Stimulated activated CD8-positive, alpha-beta memory T cell treated with anti-CD3 and anti-CD28 coated beads, Interleukin-7, amount 100 ng/mL, for 1 hour (primary cell): ENCODE measurements at regions not wholly inside any gene's neighbourhood (a gene's known extent, or its start where the extent isn't known, plus 50 kb on each side); places are given as distances from the start of the nearest gene placed in this dataset.

Experiments used
- DNase-seq, 2 donors: peaks; one replicate each; pipeline ENCODE4 v3.0.0-alpha.2; 2020; ENCODE audit warnings: low read depth in 2 of 2

DNA sequence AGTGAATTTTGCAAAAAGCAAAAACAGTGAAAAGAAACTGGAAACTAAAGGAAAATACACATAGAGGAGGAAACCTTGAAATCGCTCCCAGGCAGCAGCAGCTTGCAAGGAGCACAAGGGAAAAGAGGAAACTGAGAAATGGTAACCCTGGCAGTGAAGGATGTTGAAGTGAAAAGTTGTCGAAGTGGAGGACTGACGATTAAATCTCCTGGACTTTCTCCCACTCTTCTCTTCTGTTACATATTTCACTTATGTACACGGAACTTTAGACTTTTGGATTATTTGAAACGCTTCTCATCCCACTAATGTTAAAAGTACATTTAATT lies 388.8 kb upstream of the USP15 start:
- DNase-seq, result no peak

DNA sequence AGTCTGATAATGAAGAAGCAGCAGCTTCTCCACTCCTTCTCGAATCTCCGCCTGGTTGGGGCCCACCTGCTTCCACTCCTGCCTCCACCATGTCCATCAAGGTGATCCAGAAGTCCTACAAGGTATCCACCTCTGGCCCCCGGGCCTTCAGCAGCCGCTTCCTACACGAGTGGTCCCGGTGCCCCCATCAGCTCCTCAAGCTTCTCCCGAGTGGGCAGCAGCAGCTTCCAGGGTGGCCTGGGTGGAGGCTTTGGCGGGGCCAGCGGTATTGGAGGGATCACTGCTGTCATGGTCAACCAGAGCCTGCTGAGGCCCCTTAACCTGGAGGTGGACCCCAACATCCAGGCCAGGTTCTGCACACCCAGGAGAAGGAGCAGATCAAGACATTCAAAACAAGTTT lies 381.0 kb upstream of the USP15 start:
- no peak for DNase-seq

DNA sequence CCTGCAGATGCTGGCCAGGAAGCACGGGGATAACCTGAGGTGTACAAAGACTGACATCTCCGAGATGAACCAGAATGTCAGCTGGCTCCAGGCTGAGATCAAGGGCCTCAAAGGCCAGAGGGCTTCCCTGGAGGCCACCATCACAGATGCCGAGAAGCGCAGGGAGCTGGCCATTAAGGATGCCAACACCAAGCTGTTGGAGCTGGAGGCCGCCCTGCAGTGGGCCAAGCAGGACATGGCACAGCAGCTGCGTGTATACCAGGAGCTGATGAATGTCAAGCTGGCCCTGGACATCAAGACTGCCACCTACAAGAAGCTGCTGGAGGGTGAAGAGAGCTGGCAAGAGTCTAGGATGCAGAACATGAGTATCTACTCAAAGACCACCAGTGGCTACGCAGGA lies 380.0 kb upstream of the USP15 start:
- DNase-seq, result no peak

DNA sequence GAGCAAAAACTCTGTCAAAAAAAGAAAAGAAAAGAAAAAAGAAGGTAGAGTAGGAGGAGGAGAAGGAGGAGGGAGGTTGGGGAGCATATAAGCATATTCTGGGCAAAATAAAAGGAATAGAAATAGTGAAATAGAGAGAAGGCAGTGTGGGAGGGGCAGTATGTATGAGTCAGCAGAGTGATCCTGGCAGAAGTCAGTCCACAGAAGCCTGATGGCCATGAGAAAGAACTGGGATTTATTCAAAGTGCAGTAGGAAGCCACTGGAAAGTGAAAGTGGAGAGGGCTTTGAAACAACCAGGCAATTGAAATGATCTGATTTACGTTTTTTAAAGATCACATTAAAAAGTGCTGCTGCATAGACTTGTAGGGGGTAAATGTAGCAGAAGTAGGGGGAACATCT lies 368.6 kb upstream of the USP15 start:
- no peak for DNase-seq

DNA sequence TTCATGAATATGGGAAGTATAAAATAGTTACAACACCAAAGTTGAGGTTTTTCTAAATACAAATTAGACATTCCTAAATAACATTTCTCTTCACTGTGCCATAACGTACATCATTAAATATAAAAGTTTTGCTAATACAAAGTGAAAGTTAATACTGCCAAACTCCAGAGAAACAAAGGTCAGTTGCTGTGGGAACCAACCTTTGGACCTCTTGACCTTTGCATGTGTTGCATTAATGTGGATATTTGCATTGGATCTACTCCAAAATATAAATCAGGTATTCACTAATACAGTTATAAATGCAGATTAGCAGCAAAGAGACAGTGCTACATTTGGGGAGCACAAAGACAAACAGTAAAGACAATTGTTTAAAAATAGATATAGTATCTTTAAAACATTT lies 366.0 kb upstream of the USP15 start:
- no peak for DNase-seq

DNA sequence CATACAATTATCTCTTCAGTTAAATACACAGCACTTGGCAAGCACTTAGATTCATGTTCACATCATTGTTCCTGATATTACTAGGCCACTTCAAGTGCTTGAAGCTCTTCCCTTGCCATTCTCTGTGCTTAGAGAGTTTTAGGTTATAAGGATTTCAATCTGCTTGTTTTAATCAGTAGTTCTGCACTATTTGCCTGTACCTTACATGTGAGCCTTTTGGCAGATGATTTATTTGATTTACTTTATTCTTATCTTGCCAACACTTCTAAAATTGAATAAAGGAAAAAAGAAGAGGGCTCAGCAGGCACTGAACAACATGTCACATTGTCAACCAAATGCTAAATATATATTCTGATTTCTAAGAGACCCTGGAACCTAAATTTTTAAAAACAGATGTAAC lies 363.8 kb upstream of the USP15 start:
- DNase-seq, result no peak

DNA sequence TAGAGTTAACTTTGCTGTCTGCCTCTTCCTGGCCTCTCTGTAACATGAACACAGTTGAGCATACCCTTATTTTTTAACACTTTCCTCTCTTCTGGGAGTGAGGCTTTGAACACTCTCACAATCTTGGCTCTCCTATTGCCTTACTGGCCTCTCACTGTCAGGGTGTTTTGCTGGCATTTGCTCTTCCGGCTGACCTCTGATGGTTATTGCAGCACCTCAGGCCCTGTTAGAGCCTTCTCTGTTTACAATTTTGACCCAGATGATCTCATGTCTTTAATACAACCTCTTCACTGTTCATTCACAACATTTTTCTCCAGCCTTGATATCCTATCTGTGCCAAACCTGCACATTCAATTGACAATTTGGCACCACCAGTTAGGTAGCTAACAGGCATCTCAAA lies 357.8 kb upstream of the USP15 start:
- no peak for DNase-seq

DNA sequence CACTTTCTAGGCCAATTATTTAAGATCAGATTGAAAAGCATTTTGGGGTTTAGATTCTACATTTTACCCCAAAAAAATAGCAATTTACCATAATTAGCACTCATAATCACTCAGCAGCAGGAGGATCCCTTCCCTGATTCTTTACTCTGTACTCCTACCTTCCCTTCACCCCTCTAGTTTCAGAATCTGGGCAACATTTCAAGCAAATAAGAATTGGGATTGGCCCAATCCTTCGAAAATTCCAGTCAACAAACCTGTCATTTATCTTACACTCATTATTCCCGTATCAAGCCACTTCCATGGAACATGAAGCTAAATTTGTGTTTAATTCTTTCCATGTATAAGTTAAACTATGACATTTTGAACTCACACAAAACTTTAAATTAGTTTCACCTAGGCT lies 349.1 kb upstream of the USP15 start:
- no peak for DNase-seq

DNA sequence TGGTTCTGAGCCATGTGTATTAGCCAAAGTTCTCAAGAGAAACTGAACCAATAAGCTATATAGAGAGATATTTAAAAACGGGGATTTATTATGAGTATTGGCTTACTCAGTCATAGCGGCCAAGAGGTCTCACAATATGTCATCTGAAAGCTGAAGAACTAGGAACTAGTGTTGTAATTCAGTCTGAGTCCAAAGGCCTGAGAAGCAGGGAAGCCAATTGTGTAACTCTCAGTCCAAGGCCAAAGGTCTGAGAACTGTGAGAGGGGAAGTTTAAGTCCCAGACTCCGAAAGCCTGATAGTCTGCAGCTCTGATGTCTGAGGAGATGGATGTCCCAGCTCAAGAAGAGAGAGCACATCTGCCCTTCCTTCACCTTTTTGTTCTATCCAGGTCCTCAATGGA lies 344.8 kb upstream of the USP15 start:
- DNase-seq, result no peak

DNA sequence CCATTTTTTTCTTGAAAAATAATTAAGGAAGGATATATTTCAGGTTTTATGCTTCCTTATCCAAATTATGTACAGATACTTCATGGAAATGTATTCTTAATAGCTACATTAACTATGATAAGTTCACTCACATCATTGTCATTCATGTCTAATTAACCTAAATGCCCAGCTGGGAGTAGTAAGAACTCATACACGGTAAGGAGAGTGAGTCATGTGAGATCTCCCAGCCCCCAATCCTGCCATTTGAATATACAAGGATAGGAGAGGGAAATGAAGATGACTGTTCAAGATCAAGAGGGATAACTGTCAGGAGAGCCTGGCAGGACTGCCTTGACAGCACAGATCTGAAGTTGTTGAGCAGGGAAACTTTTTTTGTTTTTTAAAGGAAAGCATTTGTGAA lies 343.4 kb upstream of the USP15 start:
- no peak for DNase-seq

DNA sequence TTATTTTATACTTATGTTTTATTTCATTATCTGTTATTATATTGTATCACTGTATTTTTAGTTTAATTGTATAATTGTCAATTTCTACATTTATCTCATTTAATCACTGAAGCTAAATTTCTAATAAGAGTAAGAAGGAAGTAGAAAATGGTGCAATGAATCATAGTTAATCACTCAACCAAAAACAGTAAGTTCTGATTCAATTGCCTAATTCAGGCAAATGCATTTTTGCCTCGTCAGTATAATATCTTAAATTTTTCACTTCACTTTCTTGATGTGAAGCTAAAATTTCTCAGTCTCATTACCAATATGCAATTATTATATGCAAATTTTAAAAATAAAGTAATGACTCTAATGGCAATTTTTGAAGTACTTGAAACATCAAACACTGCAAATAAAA lies 340.5 kb upstream of the USP15 start:
- no peak for DNase-seq

DNA sequence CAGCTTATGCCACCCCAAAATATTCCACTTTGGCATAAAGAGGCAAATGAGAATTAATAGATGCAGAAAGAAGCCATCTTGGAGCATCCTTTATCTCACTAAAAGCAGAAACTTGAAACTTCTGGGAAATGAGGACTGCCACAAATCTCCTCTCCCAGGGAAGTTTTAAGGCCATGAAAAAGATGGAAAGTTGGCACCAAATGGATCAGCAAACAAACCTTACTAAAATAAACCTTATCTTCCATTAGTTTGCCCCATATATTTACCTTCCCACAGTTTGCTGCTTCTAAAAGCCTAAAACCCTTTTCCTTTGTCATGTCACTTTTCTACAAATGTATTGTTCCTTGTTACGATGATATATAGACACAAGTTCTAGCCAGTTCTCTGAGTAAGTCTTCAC lies 340.0 kb upstream of the USP15 start:
- DNase-seq, result no peak

DNA sequence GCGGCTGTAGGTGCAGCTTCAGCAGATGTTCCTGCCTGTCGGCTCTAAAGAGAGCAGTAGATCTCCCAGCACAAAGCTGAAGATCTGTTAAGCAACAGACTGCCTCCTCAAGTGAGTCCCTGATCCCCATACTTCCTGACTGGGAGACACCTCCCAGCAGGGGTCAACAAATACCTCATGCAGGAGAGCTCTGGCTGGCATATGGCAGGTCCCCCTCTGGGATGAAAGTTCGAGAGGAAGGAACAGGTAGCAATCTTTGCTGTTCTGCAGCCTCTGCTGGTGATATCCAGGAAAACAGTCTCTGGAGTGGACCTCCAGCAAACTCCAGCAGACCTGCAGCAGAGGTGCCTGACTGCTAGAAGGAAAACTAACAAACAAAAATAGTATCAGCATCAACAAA lies 337.1 kb upstream of the USP15 start:
- DNase-seq, result no peak

DNA sequence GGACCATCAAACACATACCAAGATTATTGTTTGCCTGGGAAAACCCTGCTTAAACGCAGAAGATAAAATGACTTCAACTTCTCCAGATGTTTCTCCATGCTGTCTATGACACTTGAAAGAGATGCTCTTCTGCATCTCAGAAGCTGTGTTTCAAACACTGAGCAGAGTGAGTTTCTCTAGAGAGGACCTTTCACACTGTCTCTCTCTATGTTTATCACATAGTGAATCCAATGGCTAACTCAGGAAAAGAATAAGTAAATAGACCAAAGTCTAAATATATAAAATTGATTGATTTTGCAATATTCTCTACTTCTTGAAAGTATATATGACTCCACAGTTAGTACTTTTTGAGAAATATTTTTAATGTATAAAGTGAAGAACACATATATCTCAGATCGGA lies 325.6 kb upstream of the USP15 start:
- no peak for DNase-seq

DNA sequence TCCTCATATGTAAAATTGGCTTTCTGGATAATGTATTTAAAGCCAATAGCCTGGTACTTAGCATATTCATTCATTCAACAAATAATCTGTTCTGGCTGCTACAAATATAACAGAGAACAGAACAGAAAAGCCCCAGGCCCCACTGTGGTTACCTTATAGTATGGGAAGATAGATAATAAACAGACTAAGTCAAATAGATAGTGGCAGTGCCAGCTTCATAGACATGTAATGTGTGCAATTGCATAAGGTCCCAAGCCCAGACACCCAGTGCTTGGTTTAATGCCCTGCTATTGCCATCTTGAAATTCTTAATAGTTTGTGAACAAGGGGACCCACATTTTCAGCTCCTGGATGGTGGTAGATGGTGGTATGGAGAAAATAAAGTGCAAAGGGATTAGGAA lies 320.2 kb upstream of the USP15 start:
- no peak for DNase-seq

DNA sequence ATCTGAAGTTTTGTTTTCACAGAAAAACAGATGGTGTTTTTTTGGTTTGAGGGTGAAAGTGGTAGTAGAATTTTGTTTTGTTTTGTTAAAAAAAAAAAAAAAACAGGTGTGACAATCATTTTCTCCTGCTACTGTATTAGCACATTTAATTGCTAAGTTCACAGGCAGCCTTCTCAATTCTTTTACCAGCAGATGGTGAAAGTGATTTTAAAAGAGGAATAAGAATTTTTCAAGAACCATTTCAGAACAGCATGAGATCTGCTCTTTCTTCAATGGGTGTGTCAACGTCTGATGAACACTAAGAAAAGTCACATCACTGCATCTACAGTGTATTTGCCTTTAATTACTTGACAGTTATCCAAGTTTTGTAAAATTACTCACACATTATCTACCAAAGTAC lies 303.7 kb upstream of the USP15 start:
- no peak for DNase-seq

DNA sequence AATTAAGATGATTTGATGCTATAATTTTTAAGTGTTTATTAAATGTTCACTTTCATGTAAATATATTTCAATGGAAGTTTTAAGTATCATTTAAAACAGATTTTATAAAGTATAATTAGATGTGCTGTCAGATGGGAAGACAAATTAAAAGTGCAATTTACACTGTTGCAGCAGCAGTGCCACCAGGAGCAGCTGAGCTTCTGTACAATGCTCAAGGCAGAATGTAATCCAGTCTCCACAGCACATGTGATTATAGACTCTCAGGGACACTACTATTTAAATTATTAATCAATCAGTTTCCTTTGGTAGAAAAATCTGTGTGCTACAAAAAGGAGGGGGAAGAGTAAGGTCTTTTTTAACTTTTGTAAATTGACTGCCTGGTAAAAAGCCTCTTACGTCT lies 285.7 kb upstream of the USP15 start:
- no peak for DNase-seq

DNA sequence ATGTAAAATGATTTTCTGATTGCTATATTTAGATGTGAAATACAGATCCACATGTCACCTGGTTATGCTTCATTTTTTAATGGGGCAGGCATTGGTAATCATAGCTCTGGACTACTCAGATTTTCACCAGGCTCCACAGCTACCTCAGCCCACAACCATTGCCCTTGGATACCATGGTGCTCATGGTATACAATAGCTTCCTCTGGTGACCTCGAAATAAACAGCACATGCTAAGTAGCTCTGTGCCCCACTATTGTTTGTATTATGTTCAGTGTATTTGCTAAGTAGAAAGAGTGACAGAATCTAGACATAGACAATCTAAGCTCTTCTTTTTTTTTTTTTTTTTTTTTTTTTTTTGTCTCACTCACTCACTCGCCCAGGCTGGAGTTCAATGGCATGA lies 274.4 kb upstream of the USP15 start:
- no peak for DNase-seq

DNA sequence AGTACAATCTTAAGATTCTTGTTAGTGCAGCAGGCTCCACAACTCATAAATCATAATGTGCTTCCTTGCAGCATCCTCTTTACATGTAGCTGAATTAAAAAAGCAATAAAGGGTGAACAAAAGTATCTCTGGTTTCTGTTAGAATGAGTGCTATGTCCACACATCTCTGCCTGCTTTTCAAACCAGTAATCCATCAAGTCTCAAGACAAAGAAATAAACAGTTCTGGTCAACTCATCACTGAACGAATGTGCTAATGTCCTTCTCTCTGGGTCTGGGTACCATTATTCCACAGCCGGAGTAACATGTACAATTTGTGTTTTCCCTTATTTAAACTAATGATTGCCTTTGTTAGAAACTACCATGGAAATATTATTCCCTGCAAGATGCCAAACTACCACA lies 273.0 kb upstream of the USP15 start:
- no peak for DNase-seq

DNA sequence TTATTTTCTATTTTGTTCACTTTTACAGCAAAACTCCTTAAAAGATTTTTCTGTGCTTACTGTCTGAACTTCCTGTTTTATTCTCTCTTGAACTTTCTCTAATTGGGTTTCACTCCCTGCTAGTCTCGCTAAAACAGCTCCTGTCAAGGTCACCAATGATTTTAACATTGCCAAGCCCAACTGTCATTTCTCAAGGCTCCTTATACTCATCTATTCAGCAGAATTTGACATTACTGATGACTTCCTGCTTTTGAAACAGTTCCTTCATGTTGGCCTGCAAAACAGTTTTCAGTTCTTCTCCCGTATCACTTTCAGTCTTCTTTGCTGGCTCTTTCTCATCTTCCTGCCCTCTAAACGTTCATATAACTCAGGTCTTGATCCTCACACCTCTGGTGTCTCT lies 268.5 kb upstream of the USP15 start:
- DNase-seq, result no peak

DNA sequence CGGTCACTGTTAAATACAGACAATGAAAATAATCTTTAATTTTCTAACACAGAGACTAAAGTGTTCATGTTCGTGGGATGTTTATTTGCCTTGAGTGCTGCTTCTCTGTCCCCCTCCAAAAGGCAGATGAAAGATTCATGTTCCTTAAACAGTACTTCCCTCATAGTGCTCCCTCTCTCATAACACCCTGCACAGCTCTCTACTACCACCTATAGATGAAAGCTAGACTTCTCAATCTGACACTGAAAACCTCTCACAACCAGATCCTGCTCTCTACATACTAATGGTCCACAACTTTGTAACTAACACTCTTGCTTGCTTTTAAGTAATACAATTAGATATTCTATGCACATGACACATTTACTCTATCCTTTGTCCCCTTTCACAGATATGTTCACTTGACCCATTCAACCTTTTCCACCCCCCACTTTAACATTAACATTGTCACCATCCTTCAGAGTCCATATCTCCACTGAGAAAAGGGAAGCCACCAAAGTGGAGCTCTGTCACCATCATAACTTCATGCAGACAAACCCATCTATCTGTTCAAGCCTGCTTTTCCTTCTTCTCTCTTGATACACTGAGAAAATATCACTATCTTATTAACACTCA lies 266.4 kb upstream of the USP15 start:
- no peak for DNase-seq

DNA sequence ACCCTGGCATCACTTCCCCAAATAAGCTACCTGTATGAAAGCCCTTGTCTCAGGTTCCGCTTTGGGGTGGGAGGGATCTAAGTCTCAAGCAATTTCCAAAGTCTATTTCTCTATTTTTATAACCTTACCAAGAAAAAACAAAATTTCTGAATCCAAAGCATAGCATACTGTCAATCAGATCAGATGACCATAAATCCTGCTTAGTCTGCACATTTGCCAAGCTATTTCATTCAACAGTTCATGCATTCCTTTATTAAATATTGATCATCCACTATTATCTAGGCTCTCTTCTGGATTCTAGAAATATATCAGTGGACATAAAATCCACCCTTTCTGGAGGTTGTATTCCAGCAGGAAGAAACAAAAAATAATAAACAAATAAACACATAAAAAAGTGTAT lies 263.5 kb upstream of the USP15 start:
- no peak for DNase-seq

DNA sequence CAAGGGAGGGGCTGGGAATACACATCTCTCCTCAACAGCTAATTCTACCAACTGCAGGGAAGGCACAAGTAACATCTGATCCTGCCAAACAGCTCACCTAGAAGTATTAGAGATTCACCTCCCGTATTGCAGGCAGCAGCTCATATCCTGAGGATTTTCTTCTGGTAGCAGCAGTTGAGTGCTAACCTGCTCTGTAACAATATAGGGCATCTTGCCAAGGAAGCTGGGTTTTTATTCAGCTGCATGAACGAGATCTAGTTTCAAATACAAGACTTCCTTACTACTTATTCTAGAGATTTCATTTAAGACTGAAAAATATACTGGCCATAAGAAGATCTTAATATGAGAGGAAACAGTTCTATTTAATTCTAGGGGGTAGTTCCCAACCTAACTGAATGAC lies 261.4 kb upstream of the USP15 start:
- DNase-seq, result no peak

DNA sequence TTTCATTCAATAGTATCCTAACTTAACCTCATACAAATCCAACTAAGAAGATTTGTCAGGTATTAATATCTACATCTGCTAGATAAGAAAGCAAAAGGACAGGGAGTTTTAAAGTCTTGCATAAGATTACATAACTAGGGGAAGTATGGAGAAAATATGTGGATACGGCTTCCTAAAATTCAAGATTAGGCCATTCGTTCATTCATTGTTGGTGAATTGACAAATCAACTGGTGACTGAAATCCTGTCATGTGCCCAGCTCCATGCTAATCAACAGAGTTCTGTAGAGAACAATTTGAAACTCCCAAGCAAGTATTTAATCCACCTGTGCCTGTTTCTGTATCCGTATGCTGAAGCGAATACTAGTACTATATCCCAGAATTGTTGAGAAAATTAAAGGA lies 260.9 kb upstream of the USP15 start:
- no peak for DNase-seq

DNA sequence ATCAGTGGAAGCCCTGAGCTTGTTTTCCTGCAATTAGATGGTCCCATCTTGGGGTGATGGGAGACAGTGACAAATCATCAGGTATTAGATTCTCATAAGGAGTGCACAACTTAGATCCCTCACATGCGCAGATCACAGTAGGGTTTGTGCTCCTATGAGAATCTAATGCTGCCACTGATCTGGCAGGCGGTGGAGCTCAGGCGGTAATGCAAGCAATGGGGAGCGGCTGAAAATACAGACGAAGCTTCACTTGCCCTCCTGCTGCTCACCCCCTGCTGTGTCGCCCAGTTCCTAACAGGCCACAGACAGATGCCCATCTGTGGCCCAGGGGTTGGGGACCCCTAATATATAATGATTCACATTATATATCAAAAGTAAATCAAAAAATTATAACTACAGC lies 258.8 kb upstream of the USP15 start:
- DNase-seq, result no peak
